SK-N-MC (cell line): ENCODE measurements at regions not wholly inside any gene's neighbourhood (a gene's known extent, or its start where the extent isn't known, plus 50 kb on each side); places are given as distances from the start of the nearest gene placed in this dataset.

Experiments
- EZH2 ChIP-seq: fragments of 200-600 bp; sonication (generic); IDR thresholded peaks from one replicate; pipeline ENCODE4 v1.6.1; 2017; ENCODE audit warnings: antibody characterized with exemption
- FOXP2 ChIP-seq: optimal IDR thresholded peaks from 2 replicates; pipeline ENCODE3; 2011; ENCODE audit warnings: mild to moderate bottlenecking, moderate library complexity; ENCODE audit not compliant: insufficient read depth; ENCODE audit errors: extremely low read length, control extremely low read depth
- POLR2AphosphoS5 ChIP-seq: IDR thresholded peaks from 2 replicates; pipeline ENCODE4 v1.6.1; 2012; ENCODE audit warnings: mild to moderate bottlenecking, low read depth, low read length, borderline replicate concordance

DNA sequence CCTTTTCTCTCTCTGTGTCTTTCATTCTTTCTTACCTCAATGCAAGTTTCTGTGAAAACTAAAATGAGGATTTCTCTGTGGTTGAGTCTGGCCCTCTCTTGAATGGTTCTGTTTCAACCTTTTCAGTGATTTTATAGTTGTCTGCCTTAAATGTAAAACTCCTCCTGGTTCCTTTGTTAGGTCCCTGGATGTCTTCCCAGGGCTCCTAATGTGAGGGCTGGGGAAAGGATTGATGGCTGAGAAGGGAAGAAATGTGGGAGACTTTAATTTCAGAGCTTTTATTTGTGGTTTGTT is 90.6 kb upstream of the GRM7 start:
- TF ChIP-seq EZH2 (no peak), POLR2AphosphoS5 (no peak), FOXP2 (no peak)
